Liver (tissue), 3 donors: ENCODE measurements at regions not wholly inside any gene's neighbourhood (a gene's known extent, or its start where the extent isn't known, plus 50 kb on each side); places are given as distances from the start of the nearest gene placed in this dataset.

Experiments
- EGR1 ChIP-seq, 2 donors: IDR thresholded peaks; 2 replicates each; pipeline ENCODE4 v1.6.1; 2016 to 2018; ENCODE audit warnings: antibody characterized with exemption in 2 of 2, low read depth in 2 of 2
- GABPA ChIP-seq, 2 donors: IDR thresholded peaks in 1 of 2; conservative IDR thresholded peaks in 1 of 2; 2 replicates each; pipeline ENCODE4 v1.6.1; 2016; ENCODE audit warnings: antibody characterized with exemption in 2 of 2, mild to moderate bottlenecking in 1 of 2, moderate library complexity in 1 of 2
- HNF4A ChIP-seq, 2 donors: conservative IDR thresholded peaks; 2 replicates each; pipeline ENCODE4 v1.6.1; 2016; ENCODE audit warnings: antibody characterized with exemption in 2 of 2, mild to moderate bottlenecking in 2 of 2
- JUND ChIP-seq, 2 donors: IDR thresholded peaks; 2 replicates each; pipeline ENCODE4 v1.6.1; 2016; ENCODE audit warnings: antibody characterized with exemption in 2 of 2
- RAD21 ChIP-seq, 2 donors: IDR thresholded peaks; 2 replicates each; pipeline ENCODE4 v1.6.1; 2016; ENCODE audit warnings: antibody characterized with exemption in 2 of 2, mild to moderate bottlenecking in 2 of 2
- RXRA ChIP-seq, 2 donors: IDR thresholded peaks; 2 replicates each; pipeline ENCODE4 v1.6.1; 2017 to 2018; ENCODE audit warnings: antibody characterized with exemption in 2 of 2, mild to moderate bottlenecking in 1 of 2
- SP1 ChIP-seq: IDR thresholded peaks from 2 replicates; pipeline ENCODE4 v1.6.1; 2018; ENCODE audit warnings: antibody characterized with exemption, mild to moderate bottlenecking
- TAF1 ChIP-seq: conservative IDR thresholded peaks from 2 replicates; pipeline ENCODE4 v1.6.1; 2016; ENCODE audit warnings: antibody characterized with exemption, mild to moderate bottlenecking
- YY1 ChIP-seq: IDR thresholded peaks from 2 replicates; pipeline ENCODE4 v1.6.1; 2016; ENCODE audit warnings: antibody characterized with exemption, mild to moderate bottlenecking
- TF ChIP-seq, protein P1 (sequence below): fragments of 150-350 bp; IDR thresholded peaks from 2 replicates; pipeline ENCODE4 v1.5.1; 2017; ENCODE audit warnings: improper control_type of control experiment, low read depth, low read length; ENCODE audit not compliant: missing input control
- TF ChIP-seq, protein P2 (sequence below): IDR thresholded peaks from 2 replicates; pipeline ENCODE4 v1.6.1; 2016; ENCODE audit warnings: antibody characterized with exemption, mild to moderate bottlenecking
- TF ChIP-seq, protein P3 (sequence below): IDR thresholded peaks from 2 replicates; pipeline ENCODE4 v1.6.1; 2016; ENCODE audit warnings: antibody characterized with exemption
- TF ChIP-seq, protein P4 (sequence below): IDR thresholded peaks from 2 replicates; pipeline ENCODE4 v1.6.1; 2016; ENCODE audit warnings: antibody characterized with exemption
- TF ChIP-seq, protein P5 (sequence below): IDR thresholded peaks from 2 replicates; pipeline ENCODE4 v1.6.1; 2016; ENCODE audit warnings: antibody characterized with exemption
- donor health status: healthy.
- donor health status: healthy.

DNA sequence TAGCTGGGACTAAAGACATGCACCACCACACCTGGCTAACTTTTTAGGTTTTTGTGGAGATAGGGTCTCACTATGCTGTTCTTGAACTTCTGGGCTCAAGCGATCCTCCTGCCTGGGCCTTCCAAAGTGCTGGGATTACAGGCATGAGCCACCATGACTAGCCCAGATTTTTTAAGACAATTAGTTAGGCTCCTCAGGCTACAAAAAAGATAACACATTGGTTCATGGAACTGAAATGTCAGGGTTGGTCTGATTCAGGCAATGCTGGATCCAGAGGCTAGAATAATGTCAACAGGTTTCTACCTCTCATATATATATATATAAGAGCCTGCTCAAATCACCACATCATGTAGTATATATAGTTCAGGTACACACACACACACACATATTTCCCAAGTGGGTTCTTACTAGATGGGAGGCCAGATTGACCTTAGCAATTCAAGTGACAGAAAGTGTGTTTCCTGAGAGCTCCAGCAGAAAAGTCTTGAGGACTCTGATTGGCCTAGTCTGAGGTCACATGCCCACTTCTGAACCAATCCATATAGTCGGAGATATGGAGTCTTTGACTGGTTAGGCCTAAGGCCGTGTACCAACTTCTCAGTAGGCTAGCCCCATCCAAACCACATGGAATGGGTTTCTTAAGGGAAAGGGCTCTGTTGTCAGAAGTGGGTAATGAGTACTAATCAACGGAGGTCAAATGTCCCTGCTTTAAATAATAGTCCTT is 72.6 kb upstream of the LAPTM4A start:
- TF ChIP-seq, protein P1, sequence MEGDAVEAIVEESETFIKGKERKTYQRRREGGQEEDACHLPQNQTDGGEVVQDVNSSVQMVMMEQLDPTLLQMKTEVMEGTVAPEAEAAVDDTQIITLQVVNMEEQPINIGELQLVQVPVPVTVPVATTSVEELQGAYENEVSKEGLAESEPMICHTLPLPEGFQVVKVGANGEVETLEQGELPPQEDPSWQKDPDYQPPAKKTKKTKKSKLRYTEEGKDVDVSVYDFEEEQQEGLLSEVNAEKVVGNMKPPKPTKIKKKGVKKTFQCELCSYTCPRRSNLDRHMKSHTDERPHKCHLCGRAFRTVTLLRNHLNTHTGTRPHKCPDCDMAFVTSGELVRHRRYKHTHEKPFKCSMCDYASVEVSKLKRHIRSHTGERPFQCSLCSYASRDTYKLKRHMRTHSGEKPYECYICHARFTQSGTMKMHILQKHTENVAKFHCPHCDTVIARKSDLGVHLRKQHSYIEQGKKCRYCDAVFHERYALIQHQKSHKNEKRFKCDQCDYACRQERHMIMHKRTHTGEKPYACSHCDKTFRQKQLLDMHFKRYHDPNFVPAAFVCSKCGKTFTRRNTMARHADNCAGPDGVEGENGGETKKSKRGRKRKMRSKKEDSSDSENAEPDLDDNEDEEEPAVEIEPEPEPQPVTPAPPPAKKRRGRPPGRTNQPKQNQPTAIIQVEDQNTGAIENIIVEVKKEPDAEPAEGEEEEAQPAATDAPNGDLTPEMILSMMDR: no peak
- TF ChIP-seq, protein P2, sequence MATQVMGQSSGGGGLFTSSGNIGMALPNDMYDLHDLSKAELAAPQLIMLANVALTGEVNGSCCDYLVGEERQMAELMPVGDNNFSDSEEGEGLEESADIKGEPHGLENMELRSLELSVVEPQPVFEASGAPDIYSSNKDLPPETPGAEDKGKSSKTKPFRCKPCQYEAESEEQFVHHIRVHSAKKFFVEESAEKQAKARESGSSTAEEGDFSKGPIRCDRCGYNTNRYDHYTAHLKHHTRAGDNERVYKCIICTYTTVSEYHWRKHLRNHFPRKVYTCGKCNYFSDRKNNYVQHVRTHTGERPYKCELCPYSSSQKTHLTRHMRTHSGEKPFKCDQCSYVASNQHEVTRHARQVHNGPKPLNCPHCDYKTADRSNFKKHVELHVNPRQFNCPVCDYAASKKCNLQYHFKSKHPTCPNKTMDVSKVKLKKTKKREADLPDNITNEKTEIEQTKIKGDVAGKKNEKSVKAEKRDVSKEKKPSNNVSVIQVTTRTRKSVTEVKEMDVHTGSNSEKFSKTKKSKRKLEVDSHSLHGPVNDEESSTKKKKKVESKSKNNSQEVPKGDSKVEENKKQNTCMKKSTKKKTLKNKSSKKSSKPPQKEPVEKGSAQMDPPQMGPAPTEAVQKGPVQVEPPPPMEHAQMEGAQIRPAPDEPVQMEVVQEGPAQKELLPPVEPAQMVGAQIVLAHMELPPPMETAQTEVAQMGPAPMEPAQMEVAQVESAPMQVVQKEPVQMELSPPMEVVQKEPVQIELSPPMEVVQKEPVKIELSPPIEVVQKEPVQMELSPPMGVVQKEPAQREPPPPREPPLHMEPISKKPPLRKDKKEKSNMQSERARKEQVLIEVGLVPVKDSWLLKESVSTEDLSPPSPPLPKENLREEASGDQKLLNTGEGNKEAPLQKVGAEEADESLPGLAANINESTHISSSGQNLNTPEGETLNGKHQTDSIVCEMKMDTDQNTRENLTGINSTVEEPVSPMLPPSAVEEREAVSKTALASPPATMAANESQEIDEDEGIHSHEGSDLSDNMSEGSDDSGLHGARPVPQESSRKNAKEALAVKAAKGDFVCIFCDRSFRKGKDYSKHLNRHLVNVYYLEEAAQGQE: no peak
- TF ChIP-seq, protein P3, sequence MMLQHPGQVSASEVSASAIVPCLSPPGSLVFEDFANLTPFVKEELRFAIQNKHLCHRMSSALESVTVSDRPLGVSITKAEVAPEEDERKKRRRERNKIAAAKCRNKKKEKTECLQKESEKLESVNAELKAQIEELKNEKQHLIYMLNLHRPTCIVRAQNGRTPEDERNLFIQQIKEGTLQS: no peak
- TF ChIP-seq YY1 (no peak), RAD21 (IDR thresholded peaks at IDR 0.05) (no peak), JUND (IDR thresholded peaks at IDR 0.05) (no peak), SP1 (no peak), HNF4A (conservative IDR thresholded peaks at IDR 0.05) (no peak), GABPA (IDR thresholded peaks at IDR 0.05 in 1 of 2, conservative IDR thresholded peaks at IDR 0.05 in 1 of 2) (no peak), EGR1 (IDR thresholded peaks at IDR 0.05; ENCODE audit: low read depth in 2 of 2) (no peak), TAF1 (no peak), RXRA (IDR thresholded peaks at IDR 0.05) (no peak)
- TF ChIP-seq, protein P4, sequence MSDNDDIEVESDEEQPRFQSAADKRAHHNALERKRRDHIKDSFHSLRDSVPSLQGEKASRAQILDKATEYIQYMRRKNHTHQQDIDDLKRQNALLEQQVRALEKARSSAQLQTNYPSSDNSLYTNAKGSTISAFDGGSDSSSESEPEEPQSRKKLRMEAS: no peak
- TF ChIP-seq, protein P5, sequence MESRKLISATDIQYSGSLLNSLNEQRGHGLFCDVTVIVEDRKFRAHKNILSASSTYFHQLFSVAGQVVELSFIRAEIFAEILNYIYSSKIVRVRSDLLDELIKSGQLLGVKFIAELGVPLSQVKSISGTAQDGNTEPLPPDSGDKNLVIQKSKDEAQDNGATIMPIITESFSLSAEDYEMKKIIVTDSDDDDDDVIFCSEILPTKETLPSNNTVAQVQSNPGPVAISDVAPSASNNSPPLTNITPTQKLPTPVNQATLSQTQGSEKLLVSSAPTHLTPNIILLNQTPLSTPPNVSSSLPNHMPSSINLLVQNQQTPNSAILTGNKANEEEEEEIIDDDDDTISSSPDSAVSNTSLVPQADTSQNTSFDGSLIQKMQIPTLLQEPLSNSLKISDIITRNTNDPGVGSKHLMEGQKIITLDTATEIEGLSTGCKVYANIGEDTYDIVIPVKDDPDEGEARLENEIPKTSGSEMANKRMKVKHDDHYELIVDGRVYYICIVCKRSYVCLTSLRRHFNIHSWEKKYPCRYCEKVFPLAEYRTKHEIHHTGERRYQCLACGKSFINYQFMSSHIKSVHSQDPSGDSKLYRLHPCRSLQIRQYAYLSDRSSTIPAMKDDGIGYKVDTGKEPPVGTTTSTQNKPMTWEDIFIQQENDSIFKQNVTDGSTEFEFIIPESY: no peak
